ENCODE measurements at regions not wholly inside any gene's neighbourhood (a gene's known extent, or its start where the extent isn't known, plus 50 kb on each side); places are given as distances from the start of the nearest gene placed in this dataset.
"Not testable (repeated sequence)": the region's sequence is repeated elsewhere in the genome, so short reads cannot be mapped to it uniquely, and the experiment has no call there.

- peak; percentile 23 to 45 for DNase-seq
Observed at GRCh38 chr12:5166976-5167375, 123.3 kb downstream of the KCNA5 start.

GRCh38 chr12:5168148-5168547, 124.5 kb downstream of the KCNA5 start:
- no peak for DNase-seq

- DNase-seq: no peak
Observed at GRCh38 chr12:5170844-5171243, 127.2 kb downstream of the KCNA5 start.

- DNase-seq: peak; percentile 11 to 26
Observed at GRCh38 chr12:5171701-5172100, 128.0 kb downstream of the KCNA5 start.

- DNase-seq: no peak
Observed at GRCh38 chr12:5172886-5173285, 129.2 kb downstream of the KCNA5 start.

- DNase-seq: no peak
Observed at GRCh38 chr12:5173511-5174011, 129.9 kb downstream of the KCNA5 start.

- not testable (repeated sequence) for DNase-seq
Observed at GRCh38 chr12:5175415-5175814, 131.7 kb downstream of the KCNA5 start.

- DNase-seq: no peak
Observed at GRCh38 chr12:5176036-5176435, 132.4 kb downstream of the KCNA5 start.

GRCh38 chr12:5177096-5177495, 133.4 kb downstream of the KCNA5 start:
- DNase-seq: no peak

- DNase-seq: no peak
Observed at GRCh38 chr12:5177731-5178130, 134.1 kb downstream of the KCNA5 start.

GRCh38 chr12:5178571-5178970, 134.9 kb downstream of the KCNA5 start:
- DNase-seq: no peak

- no peak for DNase-seq
Observed at GRCh38 chr12:5180496-5180895, 136.8 kb downstream of the KCNA5 start.

- no peak for DNase-seq
Observed at GRCh38 chr12:5184186-5184585, 140.5 kb downstream of the KCNA5 start.

- no peak for DNase-seq
Observed at GRCh38 chr12:5185435-5186069, 141.9 kb downstream of the KCNA5 start.

GRCh38 chr12:5186715-5187114, 143.0 kb downstream of the KCNA5 start:
- no peak for DNase-seq

GRCh38 chr12:5187136-5187535, 143.5 kb downstream of the KCNA5 start:
- no peak for DNase-seq

- no peak for DNase-seq
Observed at GRCh38 chr12:5188472-5188871, 144.8 kb downstream of the KCNA5 start.

GRCh38 chr12:5189173-5189572, 145.5 kb downstream of the KCNA5 start:
- no peak for DNase-seq

GRCh38 chr12:5191803-5192538, 148.3 kb downstream of the KCNA5 start:
- no peak for DNase-seq

- DNase-seq: no peak
Observed at GRCh38 chr12:5192726-5193125, 149.0 kb downstream of the KCNA5 start.

- DNase-seq: no peak
Observed at GRCh38 chr12:5194306-5194705, 150.6 kb downstream of the KCNA5 start.

GRCh38 chr12:5195244-5195643, 151.6 kb downstream of the KCNA5 start:
- DNase-seq: no peak

- no peak for DNase-seq
Observed at GRCh38 chr12:5195691-5196090, 152.0 kb downstream of the KCNA5 start.

- DNase-seq: no peak
Observed at GRCh38 chr12:5197131-5197530, 153.5 kb downstream of the KCNA5 start.

GRCh38 chr12:5197656-5198055, 154.0 kb downstream of the KCNA5 start:
- no peak for DNase-seq

All from cerebellar nuclear complex (tissue), 1 donor.